ENCODE measurements at regions not wholly inside any gene's neighbourhood (a gene's known extent, or its start where the extent isn't known, plus 50 kb on each side); places are given as distances from the start of the nearest gene placed in this dataset.

- DNase-seq = no peak
These were observed 156.8 kb upstream of the BDNF start for GRCh38 chr11:27857014-27857413.

GRCh38 chr11:27848423-27848822, 148.2 kb upstream of the BDNF start:
- DNase-seq = no peak

GRCh38 chr11:27847496-27847895, 147.2 kb upstream of the BDNF start:
- DNase-seq = no peak

- no peak for DNase-seq
These were observed 142.0 kb upstream of the BDNF start for GRCh38 chr11:27842290-27842689.

- no peak for DNase-seq
These were observed 140.8 kb upstream of the BDNF start for GRCh38 chr11:27841023-27841422.

- DNase-seq = no peak
These were observed 139.1 kb upstream of the BDNF start for GRCh38 chr11:27839226-27839913.

GRCh38 chr11:27838674-27839073, 138.4 kb upstream of the BDNF start:
- DNase-seq = no peak

- DNase-seq = no peak
These were observed 137.8 kb upstream of the BDNF start for GRCh38 chr11:27837895-27838563.

- DNase-seq = no peak
These were observed 130.0 kb upstream of the BDNF start for GRCh38 chr11:27830206-27830605.

- no peak for DNase-seq
These were observed 120.0 kb upstream of the BDNF start for GRCh38 chr11:27820249-27820648.

GRCh38 chr11:27816197-27816596, 115.9 kb upstream of the BDNF start:
- DNase-seq = no peak

GRCh38 chr11:27812341-27812740, 112.1 kb upstream of the BDNF start:
- DNase-seq = no peak

GRCh38 chr11:27807596-27807995, 107.3 kb upstream of the BDNF start:
- no peak for DNase-seq

GRCh38 chr11:27806122-27806521, 105.9 kb upstream of the BDNF start:
- no peak for DNase-seq

GRCh38 chr11:27795955-27796861, 96.0 kb upstream of the BDNF start:
- peak; percentile 79 for DNase-seq

GRCh38 chr11:27786864-27787263, 86.6 kb upstream of the BDNF start:
- DNase-seq = no peak

GRCh38 chr11:27786331-27786730, 86.1 kb upstream of the BDNF start:
- DNase-seq = no peak

GRCh38 chr11:27783701-27784355, 83.6 kb upstream of the BDNF start:
- no peak for DNase-seq

- DNase-seq = no peak
These were observed 76.8 kb upstream of the BDNF start for GRCh38 chr11:27777033-27777432.

- DNase-seq = no peak
These were observed 73.6 kb upstream of the BDNF start for GRCh38 chr11:27773884-27774283.

GRCh38 chr11:27771516-27771915, 71.3 kb upstream of the BDNF start:
- no peak for DNase-seq

- DNase-seq = no peak
These were observed 70.3 kb upstream of the BDNF start for GRCh38 chr11:27770576-27770975.

GRCh38 chr11:27763736-27764135, 63.5 kb upstream of the BDNF start:
- no peak for DNase-seq
